ENCODE measurements at regions not wholly inside any gene's neighbourhood (a gene's known extent, or its start where the extent isn't known, plus 50 kb on each side); places are given as distances from the start of the nearest gene placed in this dataset.

DNA sequence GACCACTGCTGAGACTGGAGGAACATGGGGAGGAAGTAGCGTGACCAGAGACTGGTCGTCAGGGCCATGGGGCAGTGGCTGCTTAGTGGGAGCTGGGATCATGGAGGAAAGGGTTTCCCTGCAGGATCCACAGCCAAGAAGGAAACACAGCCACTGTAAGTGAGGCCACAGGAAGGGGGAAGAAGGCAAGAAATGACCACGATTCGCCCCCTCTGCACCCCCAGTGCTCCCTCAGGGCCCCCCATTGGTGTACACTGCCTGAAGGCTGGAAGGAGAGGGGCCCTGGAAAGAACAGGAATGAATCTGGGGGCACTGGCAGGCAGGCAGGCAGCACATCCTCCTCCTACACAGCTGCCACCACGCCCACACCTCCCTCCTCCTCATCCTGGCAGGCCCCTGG, 62.5 kb upstream of the RMDN2 start:
- TF ChIP-seq EP300 (IDR thresholded peaks at IDR 0.05) (no peak), POLR2A (IDR thresholded peaks at IDR 0.05) (no peak)
- TF ChIP-seq, protein P1, sequence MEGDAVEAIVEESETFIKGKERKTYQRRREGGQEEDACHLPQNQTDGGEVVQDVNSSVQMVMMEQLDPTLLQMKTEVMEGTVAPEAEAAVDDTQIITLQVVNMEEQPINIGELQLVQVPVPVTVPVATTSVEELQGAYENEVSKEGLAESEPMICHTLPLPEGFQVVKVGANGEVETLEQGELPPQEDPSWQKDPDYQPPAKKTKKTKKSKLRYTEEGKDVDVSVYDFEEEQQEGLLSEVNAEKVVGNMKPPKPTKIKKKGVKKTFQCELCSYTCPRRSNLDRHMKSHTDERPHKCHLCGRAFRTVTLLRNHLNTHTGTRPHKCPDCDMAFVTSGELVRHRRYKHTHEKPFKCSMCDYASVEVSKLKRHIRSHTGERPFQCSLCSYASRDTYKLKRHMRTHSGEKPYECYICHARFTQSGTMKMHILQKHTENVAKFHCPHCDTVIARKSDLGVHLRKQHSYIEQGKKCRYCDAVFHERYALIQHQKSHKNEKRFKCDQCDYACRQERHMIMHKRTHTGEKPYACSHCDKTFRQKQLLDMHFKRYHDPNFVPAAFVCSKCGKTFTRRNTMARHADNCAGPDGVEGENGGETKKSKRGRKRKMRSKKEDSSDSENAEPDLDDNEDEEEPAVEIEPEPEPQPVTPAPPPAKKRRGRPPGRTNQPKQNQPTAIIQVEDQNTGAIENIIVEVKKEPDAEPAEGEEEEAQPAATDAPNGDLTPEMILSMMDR (IDR thresholded peaks at IDR 0.05), result no peak
- Histone ChIP-seq H3K4me3 (no peak overlapping the region), H3K27me3 (no peaks in the 10 kb centered on the region), H3K36me3 (no peaks in the 10 kb centered on the region), H3K9me3 (no peaks in the 10 kb centered on the region), H3K27ac (no peak overlapping the region), H3K4me1 (ENCODE audit: insufficient read depth) (peaks cover 2% of the 10 kb centered on the region)
- DNase-seq, result no peak
- 82 to 94% (median 88%) methylated on average over 5 of the region's 5 CpGs for WGBS, 3 donors
- intact Hi-C loops (cut with DNase I), result no loop called here

DNA sequence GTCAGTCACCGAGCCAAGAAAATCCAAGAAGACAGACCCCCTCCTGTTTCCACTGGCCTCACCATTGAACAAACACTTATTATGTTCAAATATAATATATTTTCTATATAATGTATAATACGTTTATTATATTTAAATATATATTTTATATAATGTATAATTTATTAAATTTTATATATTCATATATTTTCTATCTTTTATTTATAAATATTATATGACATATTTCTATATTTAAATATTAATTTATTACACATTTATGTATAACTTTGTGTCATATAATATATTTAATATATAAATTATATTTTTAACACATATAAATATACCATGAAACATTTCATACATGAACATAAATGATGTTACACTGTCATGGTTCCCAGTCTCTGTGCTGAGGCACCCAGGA, 60.9 kb upstream of the RMDN2 start:
- Histone ChIP-seq H3K4me3 (no peak overlapping the region), H3K9me3 (no peaks in the 10 kb centered on the region), H3K27me3 (no peaks in the 10 kb centered on the region), H3K27ac (no peak overlapping the region), H3K4me1 (ENCODE audit: insufficient read depth) (peaks cover 2% of the 10 kb centered on the region), H3K36me3 (no peaks in the 10 kb centered on the region)
- 88 to 94% (median 92%) methylated on average over 2 of the region's 2 CpGs for WGBS, 3 donors
- intact Hi-C loops (cut with DNase I), result no loop called here
- no peak for DNase-seq
- no peak for TF ChIP-seq POLR2A (IDR thresholded peaks at IDR 0.05)
- TF ChIP-seq EP300 (IDR thresholded peaks at IDR 0.05), result no peak
- TF ChIP-seq, protein P1 (IDR thresholded peaks at IDR 0.05), result no peak

DNA sequence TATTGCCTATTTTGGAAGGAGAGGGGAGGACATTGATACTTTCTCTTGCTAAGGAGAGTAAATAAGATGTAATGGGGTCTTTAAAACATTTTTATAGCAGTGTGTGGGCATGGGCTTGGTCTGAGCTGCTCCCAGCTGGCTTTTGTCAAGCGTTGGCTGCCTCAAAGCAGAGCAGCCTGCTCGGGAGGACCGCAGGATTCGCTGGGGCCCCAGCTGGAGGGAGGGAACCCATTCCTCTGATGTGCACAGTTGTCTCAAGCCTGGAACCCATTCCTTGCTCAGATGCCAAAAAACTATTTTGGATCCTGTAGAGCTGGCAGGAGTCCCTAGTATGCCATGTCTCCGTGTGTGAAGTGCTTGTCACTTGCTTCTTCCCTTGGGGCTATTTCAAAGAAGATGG, 59.4 kb upstream of the RMDN2 start:
- DNase-seq, result no peak
- Histone ChIP-seq H3K9me3 (no peaks in the 10 kb centered on the region), H3K4me3 (no peak overlapping the region), H3K4me1 (ENCODE audit: insufficient read depth) (peaks cover 2% of the 10 kb centered on the region), H3K27ac (no peak overlapping the region), H3K27me3 (no peaks in the 10 kb centered on the region), H3K36me3 (no peaks in the 10 kb centered on the region)
- TF ChIP-seq EP300 (IDR thresholded peaks at IDR 0.05) (no peak), POLR2A (IDR thresholded peaks at IDR 0.05) (no peak)
- TF ChIP-seq, protein P1 (IDR thresholded peaks at IDR 0.05), result no peak
- 38 to 44% (median 40%) methylated on average over 5 of the region's 5 CpGs for WGBS, 3 donors
- intact Hi-C loops (cut with DNase I), result no loop called here

DNA sequence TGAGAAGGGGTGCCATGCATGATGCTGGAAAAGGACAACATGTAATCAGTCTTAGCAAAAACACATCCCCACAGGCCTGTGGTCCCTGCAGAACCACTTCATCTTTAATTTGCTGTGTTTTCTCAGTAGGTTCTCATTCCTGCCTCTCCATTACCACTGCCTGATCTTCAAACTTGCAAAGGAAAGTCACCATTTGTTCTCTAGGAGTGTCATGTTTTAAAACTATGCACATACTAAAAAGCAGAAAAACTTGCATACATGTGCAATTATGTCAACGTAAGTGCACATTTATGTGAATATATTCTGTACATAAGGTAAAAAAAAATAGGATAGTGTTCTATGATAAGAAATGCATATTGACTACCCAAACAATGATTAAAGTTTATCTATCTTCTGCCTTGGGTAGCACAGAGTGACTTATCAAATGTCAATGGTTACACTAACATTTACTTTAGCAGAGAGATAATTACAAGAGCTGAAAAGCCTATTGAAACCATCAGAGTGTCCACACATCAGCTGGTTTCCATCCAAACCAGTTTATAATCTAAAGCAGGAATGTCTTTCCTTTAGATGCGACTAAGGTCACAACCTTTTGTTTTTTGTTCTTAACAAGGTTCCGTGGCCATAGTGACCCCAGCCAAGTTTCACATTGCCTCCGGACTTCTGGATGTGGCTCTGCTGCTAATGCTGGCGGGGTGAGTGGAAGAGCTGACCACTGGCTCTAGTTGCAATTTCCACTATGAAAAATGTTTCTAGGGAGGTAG, 58.7 kb upstream of the RMDN2 start:
- Histone ChIP-seq H3K4me1 (ENCODE audit: insufficient read depth) (peaks cover 2% of the 10 kb centered on the region), H3K27me3 (no peaks in the 10 kb centered on the region), H3K36me3 (no peaks in the 10 kb centered on the region), H3K4me3 (no peak overlapping the region), H3K9me3 (no peaks in the 10 kb centered on the region), H3K27ac (no peak overlapping the region)
- DNase-seq, result no peak
- intact Hi-C loops (cut with DNase I), result no loop called here
- 39 to 53% (median 39%) methylated on average over 5 of the region's 5 CpGs for WGBS, 3 donors
- TF ChIP-seq POLR2A (IDR thresholded peaks at IDR 0.05), result no peak
- TF ChIP-seq, protein P1 (IDR thresholded peaks at IDR 0.05), result no peak
- no peak for TF ChIP-seq EP300 (IDR thresholded peaks at IDR 0.05)

All from ovary (tissue), 7 donors.